ENCODE measurements at regions not wholly inside any gene's neighbourhood (a gene's known extent, or its start where the extent isn't known, plus 50 kb on each side); places are given as distances from the start of the nearest gene placed in this dataset.
"Not testable (repeated sequence)": the region's sequence is repeated elsewhere in the genome, so short reads cannot be mapped to it uniquely, and the experiment has no call there.

DNA sequence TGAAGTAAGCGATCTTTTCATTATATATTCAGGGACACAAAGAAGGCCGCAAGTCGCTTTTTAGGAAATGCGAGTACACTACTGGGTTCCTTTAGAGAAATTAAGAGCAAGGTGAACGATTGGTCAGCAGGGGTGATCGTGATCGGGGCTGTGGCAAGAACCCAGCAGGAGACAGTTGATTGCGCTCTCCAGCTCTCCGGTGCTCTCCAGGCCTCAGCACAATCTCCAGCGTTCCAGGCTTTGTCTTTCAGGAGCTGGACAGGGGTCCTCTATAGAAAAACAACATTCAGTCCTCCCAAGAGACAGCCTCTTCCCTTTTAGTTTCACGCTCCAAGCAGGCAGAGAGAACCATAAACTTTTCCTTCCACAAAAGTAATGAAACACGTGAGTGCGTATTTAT, 170.5 kb upstream of the KLF6 start:
- no peaks in the 10 kb centered on the region for H3K36me3 Mint-ChIP-seq (ENCODE audit: low read depth)
- ChIA-PET POLR2A (interaction anchor here (0.6 kb wide), 1 partner anchor 104 kb away, joined by 5 read pairs; no protein-coding TSS in a partner anchor), CTCF (no interaction called here)
- TF ChIP-seq, protein P1, sequence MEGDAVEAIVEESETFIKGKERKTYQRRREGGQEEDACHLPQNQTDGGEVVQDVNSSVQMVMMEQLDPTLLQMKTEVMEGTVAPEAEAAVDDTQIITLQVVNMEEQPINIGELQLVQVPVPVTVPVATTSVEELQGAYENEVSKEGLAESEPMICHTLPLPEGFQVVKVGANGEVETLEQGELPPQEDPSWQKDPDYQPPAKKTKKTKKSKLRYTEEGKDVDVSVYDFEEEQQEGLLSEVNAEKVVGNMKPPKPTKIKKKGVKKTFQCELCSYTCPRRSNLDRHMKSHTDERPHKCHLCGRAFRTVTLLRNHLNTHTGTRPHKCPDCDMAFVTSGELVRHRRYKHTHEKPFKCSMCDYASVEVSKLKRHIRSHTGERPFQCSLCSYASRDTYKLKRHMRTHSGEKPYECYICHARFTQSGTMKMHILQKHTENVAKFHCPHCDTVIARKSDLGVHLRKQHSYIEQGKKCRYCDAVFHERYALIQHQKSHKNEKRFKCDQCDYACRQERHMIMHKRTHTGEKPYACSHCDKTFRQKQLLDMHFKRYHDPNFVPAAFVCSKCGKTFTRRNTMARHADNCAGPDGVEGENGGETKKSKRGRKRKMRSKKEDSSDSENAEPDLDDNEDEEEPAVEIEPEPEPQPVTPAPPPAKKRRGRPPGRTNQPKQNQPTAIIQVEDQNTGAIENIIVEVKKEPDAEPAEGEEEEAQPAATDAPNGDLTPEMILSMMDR (IDR thresholded peaks at IDR 0.05): no peak
- DNase-seq: no peak
- H3K27ac Mint-ChIP-seq: no peak overlapping the region
- intact Hi-C loops (cut with micrococcal nuclease): no loop called here
- peaks cover 13% of the 10 kb centered on the region for H3K4me1 Mint-ChIP-seq
- no peaks in the 10 kb centered on the region for H3K27me3 Mint-ChIP-seq
- H3K4me3 Mint-ChIP-seq: no peak overlapping the region
- H3K9me3 Mint-ChIP-seq: peaks cover 2% of the 10 kb centered on the region
- ATAC-seq (ENCODE audit: low read depth): no peak

DNA sequence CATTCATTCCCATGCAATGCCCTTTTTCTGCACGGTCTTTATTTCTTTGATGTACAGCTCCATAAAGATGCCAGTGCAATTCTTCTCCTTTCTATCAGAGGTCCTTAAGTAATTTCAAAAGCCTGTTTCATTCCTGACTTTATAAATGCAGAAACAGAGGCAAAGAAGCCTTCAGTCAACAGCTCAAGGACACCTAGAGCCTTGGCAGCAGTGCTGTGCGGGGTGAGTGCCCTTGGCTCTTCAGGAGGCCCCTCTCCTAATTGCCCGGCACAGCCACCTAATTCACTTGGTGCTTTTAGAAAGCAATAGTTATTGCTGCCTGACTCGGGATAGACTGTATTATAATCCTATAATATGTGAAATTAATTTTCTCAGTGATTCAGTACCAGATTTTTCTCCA, 169.6 kb upstream of the KLF6 start:
- H3K27me3 Mint-ChIP-seq: no peaks in the 10 kb centered on the region

DNA sequence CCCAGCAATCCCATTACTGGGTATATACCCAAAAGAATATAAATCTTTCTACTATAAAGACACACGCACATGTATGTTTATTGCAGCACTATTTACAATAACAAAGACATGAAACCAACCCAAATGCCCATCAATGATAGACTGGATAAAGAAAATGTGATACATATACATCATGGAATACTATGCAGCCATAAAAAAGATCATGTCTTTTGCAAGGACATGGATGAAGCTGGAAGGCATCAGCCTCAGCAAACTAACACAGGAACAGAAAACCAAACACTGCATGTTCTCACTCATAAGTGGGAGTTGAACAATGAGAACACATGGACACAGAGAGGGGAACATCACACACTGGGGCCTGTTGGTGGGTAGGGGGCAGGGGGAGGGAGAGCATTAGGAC, 169.0 kb upstream of the KLF6 start:
- H3K27me3 Mint-ChIP-seq; CTCF ChIA-PET; H3K4me3 Mint-ChIP-seq; H3K27ac Mint-ChIP-seq; DNase-seq; H3K36me3 Mint-ChIP-seq (ENCODE audit: low read depth); intact Hi-C loops (cut with micrococcal nuclease); H3K9me3 Mint-ChIP-seq; POLR2A ChIA-PET; ATAC-seq (ENCODE audit: low read depth); H3K4me1 Mint-ChIP-seq: not testable (repeated sequence)

More for the DNA sequence above, 169.6 kb upstream of the KLF6 start:
- intact Hi-C loops (cut with micrococcal nuclease): no loop called here
- no peak for DNase-seq
- H3K4me3 Mint-ChIP-seq: no peak overlapping the region
- no peak for ATAC-seq (ENCODE audit: low read depth)
- ChIA-PET CTCF (no interaction called here), POLR2A (no interaction called here)
- TF ChIP-seq, protein P1 (IDR thresholded peaks at IDR 0.05): no peak
- H3K4me1 Mint-ChIP-seq: peaks cover 5% of the 10 kb centered on the region
- peaks cover 2% of the 10 kb centered on the region for H3K9me3 Mint-ChIP-seq
- H3K27ac Mint-ChIP-seq: no peak overlapping the region
- H3K36me3 Mint-ChIP-seq (ENCODE audit: low read depth): no peaks in the 10 kb centered on the region

DNA sequence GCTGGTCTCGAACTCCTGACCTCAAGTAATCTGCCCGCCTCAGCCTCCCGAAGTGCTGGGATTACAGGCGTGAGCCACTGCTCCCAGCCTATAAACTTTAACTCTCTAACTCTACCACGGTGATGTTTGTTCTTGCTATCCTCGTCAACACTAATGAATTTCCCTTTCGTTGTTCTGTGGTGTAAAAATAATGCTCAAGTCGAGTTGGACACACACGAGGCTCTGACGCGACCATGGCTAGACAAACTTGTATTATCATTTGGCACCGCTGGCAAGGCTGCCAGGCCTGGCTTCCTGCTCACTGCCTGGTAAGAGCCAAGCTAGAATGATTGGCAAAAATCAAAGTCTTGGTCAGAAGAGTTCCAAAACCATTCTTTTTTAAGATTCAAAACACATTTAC, 167.0 kb upstream of the KLF6 start:
- POLR2A ChIA-PET: interaction anchor here (0.7 kb wide), 1 partner anchor 290 kb away, joined by 3 read pairs; no protein-coding TSS in a partner anchor
- intact Hi-C loops (cut with micrococcal nuclease): no loop called here
- Mint-ChIP-seq H3K4me3 (no peak overlapping the region), H3K4me1 (peaks cover 2% of the 10 kb centered on the region), H3K36me3 (ENCODE audit: low read depth) (no peaks in the 10 kb centered on the region), H3K27me3 (peaks cover 4% of the 10 kb centered on the region), H3K9me3 (peaks cover 2% of the 10 kb centered on the region), H3K27ac (no peak overlapping the region)
- TF ChIP-seq, protein P1 (IDR thresholded peaks at IDR 0.05): no peak
- DNase-seq: no peak
- no peak for ATAC-seq (ENCODE audit: low read depth)
- CTCF ChIA-PET: no interaction called here

DNA sequence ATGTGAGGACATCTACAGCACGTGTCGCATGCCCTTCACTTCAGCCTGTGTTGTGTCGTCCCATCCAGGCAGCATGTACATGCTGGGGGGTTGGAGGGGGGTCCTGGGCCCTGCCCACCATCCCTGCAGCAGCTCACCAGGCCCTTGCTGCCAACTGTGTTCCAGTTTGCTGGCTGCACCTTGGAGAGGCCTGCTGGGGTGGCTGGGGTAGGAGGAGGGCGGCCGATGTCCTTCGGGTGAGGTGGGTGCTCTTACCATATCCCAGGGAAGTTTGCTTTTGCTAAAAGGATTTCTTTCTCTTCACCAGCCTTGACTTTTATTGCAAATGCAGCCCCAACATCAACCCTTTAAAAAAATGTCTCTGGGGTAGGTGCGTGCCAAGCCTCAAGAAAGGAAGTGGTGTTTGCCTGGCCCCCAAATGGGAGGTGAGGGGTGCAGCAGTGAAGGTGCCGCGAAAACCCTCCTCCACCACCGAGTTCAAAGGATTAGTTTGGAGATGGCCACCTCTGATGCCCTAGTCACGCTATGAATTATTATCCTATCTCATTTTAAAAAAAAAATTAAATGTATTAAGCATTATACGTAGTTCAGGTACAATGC, 165.8 kb upstream of the KLF6 start:
- Mint-ChIP-seq H3K4me3 (no peak overlapping the region), H3K4me1 (peaks cover 2% of the 10 kb centered on the region), H3K27ac (no peak overlapping the region), H3K36me3 (ENCODE audit: low read depth) (no peaks in the 10 kb centered on the region), H3K27me3 (peaks cover 4% of the 10 kb centered on the region), H3K9me3 (peaks cover 2% of the 10 kb centered on the region)
- POLR2A ChIA-PET: no interaction called here
- CTCF ChIA-PET: no interaction called here
- TF ChIP-seq, protein P1 (IDR thresholded peaks at IDR 0.05): no peak
- intact Hi-C loops (cut with micrococcal nuclease): no loop called here
- no peak for DNase-seq
- ATAC-seq (ENCODE audit: low read depth): no peak

DNA sequence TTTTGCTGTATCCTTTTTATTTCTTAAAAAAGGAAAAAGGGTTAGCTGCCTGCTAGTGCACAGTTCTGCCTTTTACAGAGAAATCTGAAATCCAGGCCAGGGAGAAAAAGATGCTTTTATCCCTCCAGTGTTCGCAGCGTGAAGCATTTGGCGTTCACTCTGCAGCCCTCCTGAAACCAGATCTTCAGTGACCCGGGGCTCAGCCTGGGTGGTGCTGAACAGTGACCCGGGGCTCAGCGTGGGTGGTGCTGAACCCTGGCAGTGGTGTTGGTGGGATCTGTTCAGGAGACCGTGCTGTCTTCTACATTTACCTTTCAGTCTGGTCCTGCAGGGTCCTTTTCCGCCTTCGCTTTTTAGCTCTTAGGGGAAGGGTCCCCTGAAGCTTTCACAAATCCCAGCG, 164.7 kb upstream of the KLF6 start:
- H3K36me3 Mint-ChIP-seq (ENCODE audit: low read depth): no peaks in the 10 kb centered on the region

More for the DNA sequence above, 164.7 kb upstream of the KLF6 start:
- intact Hi-C loops (cut with micrococcal nuclease): no loop called here
- TF ChIP-seq, protein P1 (IDR thresholded peaks at IDR 0.05): no peak
- no peak overlapping the region for H3K4me3 Mint-ChIP-seq
- H3K27ac Mint-ChIP-seq: no peak overlapping the region
- H3K4me1 Mint-ChIP-seq: peaks cover 2% of the 10 kb centered on the region
- DNase-seq (no peak), ATAC-seq (ENCODE audit: low read depth) (no peak)
- ChIA-PET CTCF (no interaction called here), POLR2A (no interaction called here)
- H3K27me3 Mint-ChIP-seq: peaks cover 4% of the 10 kb centered on the region
- peaks cover 2% of the 10 kb centered on the region for H3K9me3 Mint-ChIP-seq
